HepG2 (cell line): ENCODE measurements at regions not wholly inside any gene's neighbourhood (a gene's known extent, or its start where the extent isn't known, plus 50 kb on each side); places are given as distances from the start of the nearest gene placed in this dataset.

Source experiments
- ATAC-seq: fragments of 200-7000 bp; cut with Tn5 transposase; 3 replicates; pipeline ENCODE4 v1.9.1; 2020; ENCODE audit warnings: mild to moderate bottlenecking, moderate library complexity
- BruUV-seq: library from RNA; stranded (reverse); fragments of 400-500 nt; replicated peaks from 2 replicates; lab custom pipeline; 2021; lab: Mats Ljungman, UMichigan
- CTCF ChIA-PET: fragments of 300-600 bp; formaldehyde crosslinking; extraction: SDS; loops from one replicate; lab custom pipeline; 2021; ENCODE audit warnings: low total read pairs, inconsistent platforms, low intra/inter-chr PET ratio; lab: Yijun Ruan, JAX
- POLR2A ChIA-PET: fragments of 350-600 bp; sonication (Branson Sonifier 250); formaldehyde crosslinking; loops from one replicate; lab custom pipeline; 2020; ENCODE audit warnings: antibody characterized with exemption, inconsistent platforms; lab: Yijun Ruan, JAX
- DNase-seq: peaks from one replicate; pipeline ENCODE4 v3.0.0-alpha.2; 2015; ENCODE audit warnings: low spot score
- FAIRE-seq: peaks from 3 replicates; lab custom pipeline; 2011; peaks lifted over from hg19 to GRCh38; lab: Jason Lieb, UNC
- H2AFZ ChIP-seq: one replicate; pipeline ENCODE4 v1.6.1; 2011; ENCODE audit warnings: low read length, inconsistent platforms
- H3K27ac ChIP-seq: fragments of 300-600 bp; 3 replicates; pipeline ENCODE4 v1.8.0; 2011; ENCODE audit warnings: mixed run types, mild to moderate bottlenecking, mixed read lengths, low read length, inconsistent platforms; ENCODE audit not compliant: insufficient read depth; ENCODE audit errors: extremely low read length
- H3K27me3 ChIP-seq, 2 experiments: fragments of 200-600 bp in 1 of 2; 2 replicates in 1 of 2; 3 replicates in 1 of 2; pipeline versions ENCODE4 v1.6.0 to v1.8.0; 2011; ENCODE audit warnings: low read length in 2 of 2, mild to moderate bottlenecking in 2 of 2, moderate library complexity in 2 of 2, inconsistent platforms in 1 of 2; ENCODE audit not compliant: insufficient read depth in 2 of 2, control insufficient read depth in 1 of 2
- H3K36me3 ChIP-seq, 2 experiments: fragments of 200-600 bp in 1 of 2; replicated peaks in 1 of 2; 2 replicates in 1 of 2; 3 replicates in 1 of 2; pipeline versions ENCODE4 v1.5.1 to v1.8.0; 2011; ENCODE audit warnings: low read length in 2 of 2, inconsistent platforms in 1 of 2; ENCODE audit not compliant: insufficient read depth in 2 of 2, control insufficient read depth in 1 of 2
- H3K4me1 ChIP-seq: 2 replicates; pipeline ENCODE4 v1.5.1; 2012; ENCODE audit warnings: low read length, inconsistent platforms; ENCODE audit not compliant: insufficient read depth
- H3K4me2 ChIP-seq: 2 replicates; pipeline ENCODE4 v1.6.0; 2011; ENCODE audit warnings: low read depth, low read length, inconsistent platforms
- H3K4me3 ChIP-seq, 3 experiments: fragments of 200-600 bp in 1 of 3; sonication (generic), shearing (Covaris generic) in 1 of 3; replicated peaks in 1 of 3; 2 replicates each; pipeline ENCODE4 v1.5.1; 2011 to 2016; ENCODE audit warnings: low read length in 3 of 3, inconsistent platforms in 2 of 3, low read depth in 2 of 3, mild to moderate bottlenecking in 2 of 3, control low read depth in 1 of 3, mixed read lengths in 1 of 3; ENCODE audit not compliant: insufficient read depth in 1 of 3
- H3K79me2 ChIP-seq: one replicate; pipeline ENCODE4 v1.6.1; 2011; ENCODE audit warnings: low read length, inconsistent platforms; ENCODE audit not compliant: insufficient read depth
- H3K9ac ChIP-seq: 2 replicates; pipeline ENCODE4 v1.6.0; 2011; ENCODE audit warnings: mild to moderate bottlenecking, low read depth, low read length, inconsistent platforms; ENCODE audit not compliant: insufficient read depth
- H3K9me3 ChIP-seq: 2 replicates; pipeline ENCODE4 v1.5.1; 2012; ENCODE audit warnings: mild to moderate bottlenecking, low read length
- H4K20me1 ChIP-seq: 2 replicates; pipeline ENCODE4 v1.6.0; 2011; ENCODE audit warnings: inconsistent platforms, mild to moderate bottlenecking, low read length, moderate library complexity; ENCODE audit not compliant: insufficient read depth
- FLYWCH1 ChIP-seq: sonication (generic); formaldehyde crosslinking; IDR thresholded peaks from 2 replicates; pipeline ENCODE4 v1.8.1; 2023; ENCODE audit warnings: mild to moderate bottlenecking, missing genetic modification reagents
- PRDM15 ChIP-seq: sonication (generic); formaldehyde crosslinking; IDR thresholded peaks from 2 replicates; pipeline ENCODE4 v1.4.0; 2020; ENCODE audit warnings: missing genetic modification reagents
- SMAD9 ChIP-seq: sonication (generic); formaldehyde crosslinking; IDR thresholded peaks from 2 replicates; pipeline ENCODE4 v1.5.1; 2020; ENCODE audit warnings: mild to moderate bottlenecking, missing genetic modification reagents
- WGBS: methylation state at CpG from one replicate; pipeline ENCODE4 v1.1.6; 2017; ENCODE audit warnings: low lambda C conversion rate; 5-methylcytosine and 5-hydroxymethylcytosine counted together
- in situ Hi-C: cut with HindIII; loops from 2 replicates; pipeline ENCODE4 v1.10.0; 2017; ENCODE audit warnings: low pct_unique_long_range_greater_than_20kb; ENCODE audit not compliant: extremely low pct_ligation_motif_present
- intact Hi-C: fragments of 100-400 bp; cut with micrococcal nuclease; formaldehyde crosslinking; loops from one replicate; pipeline ENCODE4 v1.10.0; 2022; ENCODE audit not compliant: unreplicated experiment
- TF ChIP-seq, protein P1 (sequence below): sonication (generic); formaldehyde crosslinking; conservative IDR thresholded peaks from 2 replicates; pipeline ENCODE4 v1.8.1; 2023; ENCODE audit warnings: missing genetic modification reagents

GRCh38 chr21:7916329-7917303, 2604.8 kb upstream of the TPTE start:
- intact Hi-C loops: no loop called here
- Histone ChIP-seq H3K4me2 (no peak overlapping the region), H3K9ac (no peak overlapping the region), H3K27ac (no peak overlapping the region), H4K20me1 (no peaks in the 10 kb centered on the region), H3K9me3 (no peaks in the 10 kb centered on the region), H3K4me1 (no peaks in the 10 kb centered on the region), H3K36me3 (no peaks in the 10 kb centered on the region), H3K27me3 (no peaks in the 10 kb centered on the region), H2AFZ (no peak overlapping the region), H3K79me2 (no peaks in the 10 kb centered on the region)
- 13% methylated on average over 25 of the region's 25 CpGs for WGBS
- FAIRE-seq (no peak), DNase-seq (no peak)
- BruUV-seq: no TSS peak
- CTCF ChIA-PET: no interaction called here
- TF ChIP-seq SMAD9 (no peak), PRDM15 (CRISPR knock-in tag) (peak; percentile 63; the same call in 1 of the 2 replicates), FLYWCH1 (CRISPR knock-in tag) (peak; percentile 91; the same call in 1 of the 2 replicates)
- TF ChIP-seq, protein P1, sequence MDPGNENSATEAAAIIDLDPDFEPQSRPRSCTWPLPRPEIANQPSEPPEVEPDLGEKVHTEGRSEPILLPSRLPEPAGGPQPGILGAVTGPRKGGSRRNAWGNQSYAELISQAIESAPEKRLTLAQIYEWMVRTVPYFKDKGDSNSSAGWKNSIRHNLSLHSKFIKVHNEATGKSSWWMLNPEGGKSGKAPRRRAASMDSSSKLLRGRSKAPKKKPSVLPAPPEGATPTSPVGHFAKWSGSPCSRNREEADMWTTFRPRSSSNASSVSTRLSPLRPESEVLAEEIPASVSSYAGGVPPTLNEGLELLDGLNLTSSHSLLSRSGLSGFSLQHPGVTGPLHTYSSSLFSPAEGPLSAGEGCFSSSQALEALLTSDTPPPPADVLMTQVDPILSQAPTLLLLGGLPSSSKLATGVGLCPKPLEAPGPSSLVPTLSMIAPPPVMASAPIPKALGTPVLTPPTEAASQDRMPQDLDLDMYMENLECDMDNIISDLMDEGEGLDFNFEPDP (CRISPR knock-in tag): peak; percentile 96; the same call in 1 of the 2 replicates
- TF ChIP-seq, all 625 proteins: peak for 3
- no peak for ATAC-seq
- in situ Hi-C loops: no loop called here
- H3K4me3 ChIP-seq: no peak overlapping the region
- POLR2A ChIA-PET: no interaction called here
